ENCODE measurements at regions not wholly inside any gene's neighbourhood (a gene's known extent, or its start where the extent isn't known, plus 50 kb on each side); places are given as distances from the start of the nearest gene placed in this dataset.

GRCh38 chr2:883803-884748, 66.6 kb upstream of the SNTG2 start:
- no peak overlapping the region for H3K27ac ChIP-seq
- TF ChIP-seq ZFX (IDR thresholded peaks at IDR 0.05): no peak
- TF ChIP-seq CTCF (conservative IDR thresholded peaks at IDR 0.05): no peak

GRCh38 chr2:883260-883802, 67.3 kb upstream of the SNTG2 start:
- no peak for TF ChIP-seq CTCF (conservative IDR thresholded peaks at IDR 0.05)
- TF ChIP-seq ZFX (IDR thresholded peaks at IDR 0.05): no peak

GRCh38 chr2:881204-881918, 69.3 kb upstream of the SNTG2 start:
- no peak overlapping the region for H3K27ac ChIP-seq
- TF ChIP-seq ZFX (IDR thresholded peaks at IDR 0.05) (no peak), CTCF (conservative IDR thresholded peaks at IDR 0.05) (no peak)

More at GRCh38 chr2:883260-883802, 67.3 kb upstream of the SNTG2 start:
- no peak overlapping the region for H3K27ac ChIP-seq

- H3K27ac ChIP-seq: no peak overlapping the region
- TF ChIP-seq ZFX (IDR thresholded peaks at IDR 0.05) (no peak), CTCF (conservative IDR thresholded peaks at IDR 0.05) (no peak)
Observed at GRCh38 chr2:880201-880970, 70.3 kb upstream of the SNTG2 start.

- TF ChIP-seq ZFX (IDR thresholded peaks at IDR 0.05): no peak
- no peak for TF ChIP-seq CTCF (conservative IDR thresholded peaks at IDR 0.05)
Observed at GRCh38 chr2:879540-879939, 71.1 kb upstream of the SNTG2 start.

GRCh38 chr2:878245-878930, 72.3 kb upstream of the SNTG2 start:
- H3K27ac ChIP-seq: no peak overlapping the region
- TF ChIP-seq ZFX (IDR thresholded peaks at IDR 0.05): no peak
- TF ChIP-seq CTCF (conservative IDR thresholded peaks at IDR 0.05): no peak

More at GRCh38 chr2:879540-879939, 71.1 kb upstream of the SNTG2 start:
- H3K27ac ChIP-seq: no peak overlapping the region
